ENCODE measurements at regions not wholly inside any gene's neighbourhood (a gene's known extent, or its start where the extent isn't known, plus 50 kb on each side); places are given as distances from the start of the nearest gene placed in this dataset.

GRCh38 chr11:134781380-134781866 is 369.4 kb upstream of the B3GAT1 start:
- TF ChIP-seq, protein P1, sequence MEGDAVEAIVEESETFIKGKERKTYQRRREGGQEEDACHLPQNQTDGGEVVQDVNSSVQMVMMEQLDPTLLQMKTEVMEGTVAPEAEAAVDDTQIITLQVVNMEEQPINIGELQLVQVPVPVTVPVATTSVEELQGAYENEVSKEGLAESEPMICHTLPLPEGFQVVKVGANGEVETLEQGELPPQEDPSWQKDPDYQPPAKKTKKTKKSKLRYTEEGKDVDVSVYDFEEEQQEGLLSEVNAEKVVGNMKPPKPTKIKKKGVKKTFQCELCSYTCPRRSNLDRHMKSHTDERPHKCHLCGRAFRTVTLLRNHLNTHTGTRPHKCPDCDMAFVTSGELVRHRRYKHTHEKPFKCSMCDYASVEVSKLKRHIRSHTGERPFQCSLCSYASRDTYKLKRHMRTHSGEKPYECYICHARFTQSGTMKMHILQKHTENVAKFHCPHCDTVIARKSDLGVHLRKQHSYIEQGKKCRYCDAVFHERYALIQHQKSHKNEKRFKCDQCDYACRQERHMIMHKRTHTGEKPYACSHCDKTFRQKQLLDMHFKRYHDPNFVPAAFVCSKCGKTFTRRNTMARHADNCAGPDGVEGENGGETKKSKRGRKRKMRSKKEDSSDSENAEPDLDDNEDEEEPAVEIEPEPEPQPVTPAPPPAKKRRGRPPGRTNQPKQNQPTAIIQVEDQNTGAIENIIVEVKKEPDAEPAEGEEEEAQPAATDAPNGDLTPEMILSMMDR (IDR thresholded peaks at IDR 0.05), result no peak
- TF ChIP-seq POLR2A (IDR thresholded peaks at IDR 0.05), result no peak

All from right lobe of liver (tissue), 4 donors.